ENCODE measurements at regions not wholly inside any gene's neighbourhood (a gene's known extent, or its start where the extent isn't known, plus 50 kb on each side); places are given as distances from the start of the nearest gene placed in this dataset.

DNA sequence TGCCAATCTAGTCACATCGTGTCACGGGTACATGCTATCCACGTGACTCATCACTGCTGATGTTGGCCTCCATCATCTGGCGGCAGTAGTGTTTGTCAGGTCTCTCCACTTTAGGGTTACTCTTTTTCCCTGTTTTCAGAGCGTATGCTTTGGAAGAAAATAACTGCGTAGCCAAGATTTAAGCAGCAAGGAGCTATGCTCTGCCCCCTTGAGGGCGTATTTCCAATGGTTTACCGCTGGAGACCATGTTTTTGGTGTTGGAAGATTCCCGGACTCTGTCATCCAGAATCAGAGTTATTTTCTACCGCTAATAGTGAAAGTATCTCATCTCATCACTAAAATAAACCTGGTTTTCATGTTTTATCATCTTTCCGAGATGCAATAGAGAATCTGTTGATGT lies 306.5 kb downstream of the C6orf118 start:
- no peaks in the 10 kb centered on the region for H3K36me3 Mint-ChIP-seq (ENCODE audit: insufficient read depth, unreplicated experiment)
- TF ChIP-seq, protein P1, sequence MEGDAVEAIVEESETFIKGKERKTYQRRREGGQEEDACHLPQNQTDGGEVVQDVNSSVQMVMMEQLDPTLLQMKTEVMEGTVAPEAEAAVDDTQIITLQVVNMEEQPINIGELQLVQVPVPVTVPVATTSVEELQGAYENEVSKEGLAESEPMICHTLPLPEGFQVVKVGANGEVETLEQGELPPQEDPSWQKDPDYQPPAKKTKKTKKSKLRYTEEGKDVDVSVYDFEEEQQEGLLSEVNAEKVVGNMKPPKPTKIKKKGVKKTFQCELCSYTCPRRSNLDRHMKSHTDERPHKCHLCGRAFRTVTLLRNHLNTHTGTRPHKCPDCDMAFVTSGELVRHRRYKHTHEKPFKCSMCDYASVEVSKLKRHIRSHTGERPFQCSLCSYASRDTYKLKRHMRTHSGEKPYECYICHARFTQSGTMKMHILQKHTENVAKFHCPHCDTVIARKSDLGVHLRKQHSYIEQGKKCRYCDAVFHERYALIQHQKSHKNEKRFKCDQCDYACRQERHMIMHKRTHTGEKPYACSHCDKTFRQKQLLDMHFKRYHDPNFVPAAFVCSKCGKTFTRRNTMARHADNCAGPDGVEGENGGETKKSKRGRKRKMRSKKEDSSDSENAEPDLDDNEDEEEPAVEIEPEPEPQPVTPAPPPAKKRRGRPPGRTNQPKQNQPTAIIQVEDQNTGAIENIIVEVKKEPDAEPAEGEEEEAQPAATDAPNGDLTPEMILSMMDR (IDR thresholded peaks at IDR 0.05; ENCODE audit: unreplicated experiment), result no peak
- CTCF ChIA-PET, result no interaction called here
- DNase-seq, result no peak
- no peak overlapping the region for H3K4me3 Mint-ChIP-seq (ENCODE audit: low read depth, unreplicated experiment)
- H3K27me3 Mint-ChIP-seq (ENCODE audit: unreplicated experiment), result no peaks in the 10 kb centered on the region
- intact Hi-C loops (cut with micrococcal nuclease; ENCODE audit: unreplicated experiment), result no loop called here
- peaks cover 2% of the 10 kb centered on the region for H3K4me1 Mint-ChIP-seq (ENCODE audit: low read depth, unreplicated experiment)
- BruUV-seq (replicated peaks), result no TSS peak
- peaks cover 6% of the 10 kb centered on the region for H3K9me3 Mint-ChIP-seq (ENCODE audit: low read depth, unreplicated experiment)
- H3K27ac Mint-ChIP-seq (ENCODE audit: unreplicated experiment), result no peak overlapping the region

DNA sequence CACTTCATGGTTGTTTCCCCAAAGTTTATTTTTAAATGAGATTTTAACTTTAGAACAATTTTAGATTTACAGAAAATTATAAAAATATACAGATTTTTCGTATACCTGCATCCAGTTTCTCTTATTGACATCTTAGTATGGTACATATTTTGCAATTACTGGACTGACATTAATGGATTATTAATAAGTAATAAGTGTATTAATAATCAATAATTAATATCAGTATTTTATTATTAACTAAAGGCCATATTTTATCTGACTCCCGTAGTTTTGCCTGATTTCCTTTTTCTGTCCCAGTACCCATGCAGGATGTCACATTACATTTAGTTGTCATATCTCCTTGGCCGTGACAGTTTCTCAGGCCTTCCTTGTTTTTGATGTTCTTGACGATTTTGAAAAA lies 307.0 kb downstream of the C6orf118 start:
- no peaks in the 10 kb centered on the region for H3K27me3 Mint-ChIP-seq (ENCODE audit: unreplicated experiment)
- H3K4me1 Mint-ChIP-seq (ENCODE audit: low read depth, unreplicated experiment), result peaks cover 7% of the 10 kb centered on the region
- CTCF ChIA-PET, result no interaction called here
- H3K4me3 Mint-ChIP-seq (ENCODE audit: low read depth, unreplicated experiment), result no peak overlapping the region
- BruUV-seq (replicated peaks), result no TSS peak
- H3K27ac Mint-ChIP-seq (ENCODE audit: unreplicated experiment), result no peak overlapping the region
- no peaks in the 10 kb centered on the region for H3K36me3 Mint-ChIP-seq (ENCODE audit: insufficient read depth, unreplicated experiment)
- TF ChIP-seq, protein P1 (IDR thresholded peaks at IDR 0.05; ENCODE audit: unreplicated experiment), result no peak
- H3K9me3 Mint-ChIP-seq (ENCODE audit: low read depth, unreplicated experiment), result peaks cover 6% of the 10 kb centered on the region
- DNase-seq, result no peak
- intact Hi-C loops (cut with micrococcal nuclease; ENCODE audit: unreplicated experiment), result no loop called here

DNA sequence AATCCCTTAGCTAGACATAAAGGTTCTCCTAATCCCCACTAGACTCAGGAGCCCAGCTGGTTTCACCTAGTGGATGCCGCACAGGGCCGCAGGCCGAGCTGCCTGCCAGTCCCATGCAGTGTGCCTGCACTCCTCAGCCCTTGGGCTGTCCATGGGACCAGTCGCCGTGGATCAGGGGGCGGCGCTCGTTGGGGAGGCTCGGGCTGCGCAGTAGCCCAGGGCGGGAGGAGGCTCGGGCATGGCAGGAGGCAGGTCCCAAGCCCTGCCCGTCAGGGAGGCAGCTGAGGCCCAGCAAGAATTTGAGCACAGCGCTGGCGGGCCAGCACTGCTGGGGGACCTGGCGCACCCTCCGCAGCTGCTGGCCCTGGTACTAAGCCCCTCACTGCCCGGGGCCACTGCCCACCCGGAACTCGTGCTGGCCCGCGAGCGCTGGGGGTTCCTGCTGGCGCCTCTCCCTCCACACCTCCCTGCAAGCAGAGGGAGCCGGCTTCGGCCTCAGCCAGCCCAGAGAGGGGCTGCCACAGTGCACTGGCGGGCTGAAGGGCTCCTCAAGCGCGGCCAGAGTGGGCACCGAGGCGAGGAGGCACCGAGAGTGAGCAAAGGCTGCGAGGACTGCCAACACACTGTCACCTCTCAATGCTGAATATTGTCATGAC lies 307.8 kb downstream of the C6orf118 start:
- no peak overlapping the region for H3K27ac Mint-ChIP-seq (ENCODE audit: unreplicated experiment)
- TF ChIP-seq, protein P1 (IDR thresholded peaks at IDR 0.05; ENCODE audit: unreplicated experiment), result no peak
- no peak overlapping the region for H3K4me3 Mint-ChIP-seq (ENCODE audit: low read depth, unreplicated experiment)
- intact Hi-C loops (cut with micrococcal nuclease; ENCODE audit: unreplicated experiment), result no loop called here
- DNase-seq, result no peak
- peaks cover 6% of the 10 kb centered on the region for H3K9me3 Mint-ChIP-seq (ENCODE audit: low read depth, unreplicated experiment)
- no peaks in the 10 kb centered on the region for H3K27me3 Mint-ChIP-seq (ENCODE audit: unreplicated experiment)
- CTCF ChIA-PET, result no interaction called here
- no TSS peak for BruUV-seq (replicated peaks)
- H3K36me3 Mint-ChIP-seq (ENCODE audit: insufficient read depth, unreplicated experiment), result no peaks in the 10 kb centered on the region
- H3K4me1 Mint-ChIP-seq (ENCODE audit: low read depth, unreplicated experiment), result peaks cover 13% of the 10 kb centered on the region

DNA sequence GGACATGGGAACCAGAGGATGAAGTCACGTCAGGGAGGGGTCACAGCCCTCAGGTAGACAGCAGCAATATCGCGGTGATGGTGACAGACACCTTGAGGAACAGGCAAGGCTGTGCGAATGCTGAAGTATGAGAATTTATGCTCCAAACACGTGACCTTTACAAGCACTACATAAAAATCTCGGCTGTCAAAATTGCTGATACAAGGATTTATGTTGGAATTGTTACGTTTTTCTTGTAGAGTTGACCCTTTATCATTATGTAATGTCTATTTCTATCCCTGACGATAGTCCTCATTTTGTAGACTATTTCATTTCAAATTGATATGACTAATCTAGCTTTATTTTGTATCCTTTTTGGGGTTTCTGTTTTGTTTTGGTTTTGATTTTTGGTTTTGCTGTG lies 311.1 kb downstream of the C6orf118 start:
- no peaks in the 10 kb centered on the region for H3K36me3 Mint-ChIP-seq (ENCODE audit: insufficient read depth, unreplicated experiment)
- H3K4me1 Mint-ChIP-seq (ENCODE audit: low read depth, unreplicated experiment), result peaks cover 13% of the 10 kb centered on the region
- CTCF ChIA-PET, result no interaction called here
- no TSS peak for BruUV-seq (replicated peaks)
- TF ChIP-seq, protein P1 (IDR thresholded peaks at IDR 0.05; ENCODE audit: unreplicated experiment), result no peak
- peaks cover 3% of the 10 kb centered on the region for H3K9me3 Mint-ChIP-seq (ENCODE audit: low read depth, unreplicated experiment)
- no peak for DNase-seq
- no peaks in the 10 kb centered on the region for H3K27me3 Mint-ChIP-seq (ENCODE audit: unreplicated experiment)
- no peak overlapping the region for H3K27ac Mint-ChIP-seq (ENCODE audit: unreplicated experiment)
- intact Hi-C loops (cut with micrococcal nuclease; ENCODE audit: unreplicated experiment), result loop anchor here (5.0 kb wide), 1 partner anchor 559 kb away; no protein-coding TSS in a partner anchor
- no peak overlapping the region for H3K4me3 Mint-ChIP-seq (ENCODE audit: low read depth, unreplicated experiment)
